HAP-1 (cell line): ENCODE measurements at regions not wholly inside any gene's neighbourhood (a gene's known extent, or its start where the extent isn't known, plus 50 kb on each side); places are given as distances from the start of the nearest gene placed in this dataset.
"Not testable (repeated sequence)": the region's sequence is repeated elsewhere in the genome, so short reads cannot be mapped to it uniquely, and the experiment has no call there.

Experiments
- DNase-seq, 2 experiments: peaks; one replicate each; pipeline ENCODE4 v3.0.0-alpha.2; 2016 to 2020; ENCODE audit warnings: low spot score in 2 of 2
- H3K27me3 ChIP-seq: fragments of 250-450 bp; sonication (Bioruptor Pico); 2 replicates; pipeline ENCODE4 v1.5.1; 2020; ENCODE audit warnings: low read depth, mild to moderate bottlenecking, moderate library complexity
- H3K36me3 ChIP-seq: fragments of 250-450 bp; sonication (Bioruptor Pico); replicated peaks from 2 replicates; pipeline ENCODE4 v1.5.1; 2020; ENCODE audit warnings: mild to moderate bottlenecking
- H3K4me1 ChIP-seq: fragments of 250-450 bp; sonication (Bioruptor Pico); 2 replicates; pipeline ENCODE4 v1.5.1; 2020; ENCODE audit warnings: mild to moderate bottlenecking
- H3K4me3 ChIP-seq: fragments of 250-450 bp; sonication (Bioruptor Pico); 2 replicates; pipeline ENCODE4 v1.5.1; 2020; ENCODE audit warnings: mild to moderate bottlenecking, moderate library complexity
- H3K9me3 ChIP-seq: fragments of 250-450 bp; sonication (Bioruptor Pico); 2 replicates; pipeline ENCODE4 v1.5.1; 2020; ENCODE audit warnings: mild to moderate bottlenecking, moderate library complexity
- in situ Hi-C: fragments of 300-500 bp; cut with MboI; formaldehyde crosslinking; loops from 3 replicates; pipeline ENCODE4 v1.14.3; 2020; ENCODE audit warnings: low sequenced_read_pairs, inconsistent platforms, mixed read lengths

DNA sequence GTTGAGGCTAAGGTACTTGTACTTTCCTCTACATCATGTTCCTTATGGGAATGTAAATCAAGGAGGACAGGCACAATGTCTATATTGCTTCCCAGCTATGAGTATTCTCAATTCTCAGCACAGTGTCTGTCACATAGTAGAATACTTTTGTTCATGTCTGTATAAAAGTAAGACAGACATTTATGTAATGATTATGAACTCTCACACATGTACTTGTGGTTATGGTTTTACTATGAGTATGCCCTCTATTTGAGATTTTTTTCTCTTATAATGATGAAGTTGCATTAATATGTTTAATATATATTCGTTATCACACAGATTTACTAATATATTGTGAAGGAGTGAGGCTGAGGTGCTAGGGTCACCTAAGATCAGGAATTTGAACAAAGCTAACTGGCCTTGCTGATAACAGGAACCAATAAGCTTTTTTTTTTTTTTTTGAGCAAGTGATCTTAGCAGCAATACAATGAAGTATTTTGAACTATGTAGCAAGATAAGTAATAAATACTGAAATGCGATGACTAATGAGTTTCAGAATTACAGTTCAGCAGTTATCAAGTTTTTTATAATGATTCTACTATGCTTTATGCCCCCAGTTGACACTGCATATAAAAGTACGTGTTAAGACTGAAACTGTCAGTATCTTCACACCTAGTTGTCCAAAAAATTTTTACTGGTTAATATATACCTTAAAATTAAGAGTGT lies 623.1 kb downstream of the HTR1B start:
- no peaks in the 10 kb centered on the region for H3K27me3 ChIP-seq
- no peaks in the 10 kb centered on the region for H3K9me3 ChIP-seq
- no peak overlapping the region for H3K4me3 ChIP-seq
- in situ Hi-C loops, result no loop called here
- no peaks in the 10 kb centered on the region for H3K4me1 ChIP-seq
- no peaks in the 10 kb centered on the region for H3K36me3 ChIP-seq
- no peak for DNase-seq

DNA sequence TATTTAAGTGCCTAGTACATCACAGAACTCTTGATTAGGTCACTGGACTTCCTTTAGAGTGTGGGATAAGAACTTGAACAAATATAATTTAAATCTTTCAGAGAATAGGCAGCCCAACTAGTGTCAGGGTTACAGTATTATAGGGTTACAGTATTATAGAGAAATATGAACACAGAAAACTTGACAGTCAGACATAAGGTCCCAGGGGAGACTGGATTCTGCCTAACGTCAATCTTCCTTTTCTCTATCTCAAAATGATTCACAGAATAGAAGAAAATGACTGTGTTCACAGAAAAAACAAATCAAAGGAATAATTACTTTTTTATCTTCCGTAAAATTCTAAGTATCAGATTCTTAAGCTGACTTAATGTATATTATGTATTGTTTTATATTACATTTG lies 623.8 kb downstream of the HTR1B start:
- in situ Hi-C loops, result no loop called here
- Histone ChIP-seq H3K36me3 (no peaks in the 10 kb centered on the region), H3K4me1 (no peaks in the 10 kb centered on the region), H3K4me3 (no peak overlapping the region), H3K27me3 (no peaks in the 10 kb centered on the region), H3K9me3 (no peaks in the 10 kb centered on the region)
- DNase-seq, result no peak

DNA sequence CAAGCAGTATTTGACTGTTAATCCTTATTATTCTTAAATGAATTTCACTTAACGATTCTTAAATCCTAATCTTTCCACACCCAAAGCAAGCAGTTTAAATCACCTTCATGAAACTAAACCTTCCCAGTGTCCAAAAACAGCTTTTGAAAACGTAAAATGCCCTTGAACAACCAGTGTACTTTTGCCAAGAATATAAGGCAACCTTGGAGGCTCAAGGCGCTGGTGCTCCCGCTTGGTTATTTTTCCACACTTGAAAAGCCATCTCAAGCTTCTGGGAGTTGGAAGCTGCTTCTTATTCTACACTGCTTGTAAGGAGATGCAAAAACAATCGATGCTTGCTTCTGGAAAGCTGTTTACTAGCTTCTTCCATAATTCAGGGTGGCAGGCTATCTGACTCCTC lies 625.7 kb downstream of the HTR1B start:
- Histone ChIP-seq H3K4me1 (no peaks in the 10 kb centered on the region), H3K27me3 (no peaks in the 10 kb centered on the region), H3K36me3 (no peaks in the 10 kb centered on the region), H3K9me3 (no peaks in the 10 kb centered on the region), H3K4me3 (no peak overlapping the region)
- DNase-seq, result no peak
- in situ Hi-C loops, result no loop called here

DNA sequence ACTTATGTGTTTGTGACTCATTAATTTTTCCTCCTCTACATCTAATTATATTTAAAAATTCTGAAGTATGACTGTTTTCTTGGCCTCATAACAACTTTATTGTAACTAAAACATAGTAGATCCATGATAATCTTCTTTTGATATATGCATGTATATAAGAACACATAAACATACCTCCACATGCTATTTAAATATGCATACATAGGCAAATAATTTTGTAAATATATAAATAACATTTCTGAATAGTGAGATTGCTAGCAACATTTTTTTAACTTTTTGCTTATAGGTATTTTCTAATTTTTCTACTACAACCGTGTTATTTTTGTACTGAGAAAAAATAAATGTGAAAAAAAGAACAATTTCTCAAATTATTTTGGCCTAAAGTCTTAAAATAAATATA lies 627.6 kb downstream of the HTR1B start:
- DNase-seq, result no peak
- in situ Hi-C loops, result no loop called here
- Histone ChIP-seq H3K4me3 (no peak overlapping the region), H3K36me3 (no peaks in the 10 kb centered on the region), H3K4me1 (no peaks in the 10 kb centered on the region), H3K27me3 (no peaks in the 10 kb centered on the region), H3K9me3 (no peaks in the 10 kb centered on the region)

DNA sequence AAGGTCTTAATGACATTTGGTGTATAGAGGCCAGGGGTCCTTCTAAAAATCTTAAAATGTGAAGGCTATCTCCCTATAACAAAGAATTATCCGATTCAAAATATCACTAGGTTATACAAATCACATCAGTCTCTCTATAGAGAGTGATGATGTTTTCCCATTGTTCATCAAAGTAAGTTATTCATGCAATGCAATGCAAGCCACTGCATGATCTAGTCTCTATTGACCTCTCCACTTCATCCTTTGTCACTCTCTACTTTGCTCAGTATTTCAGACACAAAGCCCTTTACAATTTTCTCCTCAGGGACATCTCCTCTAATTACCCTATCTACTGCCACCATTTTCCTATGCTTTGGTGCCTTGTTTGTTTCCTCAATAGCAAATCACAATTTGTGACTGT lies 628.0 kb downstream of the HTR1B start:
- no peak for DNase-seq
- H3K36me3 ChIP-seq, result no peaks in the 10 kb centered on the region
- H3K4me1 ChIP-seq, result no peaks in the 10 kb centered on the region
- no peaks in the 10 kb centered on the region for H3K9me3 ChIP-seq
- H3K27me3 ChIP-seq, result no peaks in the 10 kb centered on the region
- no peak overlapping the region for H3K4me3 ChIP-seq
- in situ Hi-C loops, result no loop called here

DNA sequence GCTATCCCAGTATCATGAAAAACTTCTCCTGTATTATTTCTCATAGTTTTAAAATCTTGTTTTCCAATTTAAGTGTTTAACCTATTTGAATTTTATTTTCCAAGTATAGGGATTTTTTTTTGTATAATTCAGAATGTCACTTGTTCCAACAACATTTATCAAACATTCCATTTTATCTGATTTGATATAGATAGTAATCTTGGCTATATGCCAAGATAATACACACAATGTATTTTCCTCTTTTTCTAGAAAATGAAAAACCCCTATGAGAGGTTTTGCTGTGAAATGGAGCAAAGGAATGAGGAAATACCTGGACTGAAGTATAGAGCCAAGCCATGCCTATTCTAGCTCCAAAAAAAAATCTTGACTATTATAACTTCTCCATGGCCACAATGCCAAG lies 628.9 kb downstream of the HTR1B start:
- no peak for DNase-seq
- Histone ChIP-seq H3K36me3 (no peaks in the 10 kb centered on the region), H3K4me3 (no peak overlapping the region), H3K27me3 (no peaks in the 10 kb centered on the region), H3K9me3 (no peaks in the 10 kb centered on the region), H3K4me1 (no peaks in the 10 kb centered on the region)
- in situ Hi-C loops, result no loop called here

DNA sequence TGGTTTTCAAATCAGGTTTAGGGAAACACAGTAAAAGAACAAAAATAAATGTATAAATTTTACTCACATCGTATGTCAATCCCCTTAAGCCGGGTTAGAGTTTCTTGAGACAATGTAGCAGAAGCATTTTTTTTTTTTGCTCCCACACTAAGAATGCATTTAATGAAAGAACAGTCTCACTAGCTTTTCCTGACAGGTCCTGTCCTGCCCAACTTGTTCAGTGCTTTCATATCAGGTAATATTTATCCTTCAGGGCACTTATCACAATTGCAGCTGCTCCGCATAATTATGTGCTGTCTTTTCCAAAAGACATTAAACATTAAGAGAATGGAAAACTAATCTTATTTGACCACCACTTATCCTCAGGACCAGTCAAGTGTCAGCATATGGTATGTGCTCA lies 632.0 kb downstream of the HTR1B start:
- DNase-seq, result no peak
- H3K4me1 ChIP-seq, result no peaks in the 10 kb centered on the region
- in situ Hi-C loops, result no loop called here
- no peaks in the 10 kb centered on the region for H3K36me3 ChIP-seq
- no peak overlapping the region for H3K4me3 ChIP-seq
- no peaks in the 10 kb centered on the region for H3K9me3 ChIP-seq
- H3K27me3 ChIP-seq, result no peaks in the 10 kb centered on the region

DNA sequence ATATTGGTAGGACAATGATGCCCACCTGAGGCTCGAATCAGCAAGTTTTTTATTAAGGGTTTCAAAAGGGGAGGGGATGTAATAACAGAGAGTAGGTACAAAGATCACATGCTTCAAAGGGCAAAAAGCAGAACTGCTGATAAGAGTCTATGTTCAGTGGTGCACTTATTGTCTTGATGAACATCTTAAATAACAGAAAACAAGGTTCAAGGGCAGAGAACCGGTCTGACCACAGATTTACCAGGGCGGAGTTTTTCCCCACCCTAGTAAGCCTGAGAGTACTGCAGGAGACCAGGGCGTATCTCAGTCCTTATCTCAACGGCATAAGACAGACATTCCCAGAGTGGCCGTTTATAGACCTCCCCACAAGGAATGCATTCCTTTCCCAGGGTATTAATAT lies 639.7 kb downstream of the HTR1B start:
- H3K4me3 ChIP-seq, H3K4me1 ChIP-seq, DNase-seq, H3K27me3 ChIP-seq, in situ Hi-C loops, H3K9me3 ChIP-seq, H3K36me3 ChIP-seq: not testable (repeated sequence)

DNA sequence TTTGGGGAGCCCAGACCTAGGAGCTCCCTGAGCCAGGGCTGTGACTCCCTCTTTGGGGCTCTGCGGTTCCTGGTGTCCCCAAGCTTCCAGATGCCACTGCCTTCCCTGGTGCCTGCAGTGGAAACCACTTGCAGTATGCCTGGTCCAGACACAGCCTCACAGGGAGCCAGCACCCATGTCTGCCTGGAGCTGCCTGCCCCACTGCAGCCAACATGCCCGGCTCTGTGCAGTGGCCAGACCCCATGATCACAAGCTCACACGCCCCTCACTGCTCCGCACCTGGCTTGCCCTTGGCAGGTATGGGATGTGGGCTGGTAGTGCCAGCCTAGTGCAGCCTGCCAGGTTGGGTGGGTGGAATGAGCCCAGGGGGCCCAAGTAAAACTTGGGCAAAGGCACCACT lies 644.8 kb downstream of the HTR1B start:
- Histone ChIP-seq H3K9me3 (no peaks in the 10 kb centered on the region), H3K4me1 (no peaks in the 10 kb centered on the region), H3K27me3 (no peaks in the 10 kb centered on the region), H3K4me3 (no peak overlapping the region), H3K36me3 (no peaks in the 10 kb centered on the region)
- DNase-seq, result no peak
- in situ Hi-C loops, result no loop called here

DNA sequence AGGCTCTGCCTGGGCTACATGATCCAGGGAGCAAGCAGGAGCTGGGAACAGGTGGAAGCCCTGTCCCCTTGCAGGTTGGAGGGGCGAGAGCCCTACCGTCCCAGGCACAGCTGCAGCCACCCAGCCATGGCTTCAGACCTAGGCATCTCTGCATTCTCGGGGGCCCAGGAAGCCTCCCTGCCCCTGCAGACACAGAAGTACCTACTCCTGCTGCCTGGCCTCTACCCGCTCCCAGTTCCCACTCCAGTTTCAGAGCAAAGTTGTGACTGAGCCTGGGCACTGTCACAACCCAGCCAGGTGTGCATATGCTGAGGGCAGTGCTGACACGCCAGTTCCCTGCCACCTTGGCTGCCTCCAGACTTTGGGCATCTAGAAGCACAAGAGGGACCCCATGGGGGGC lies 645.9 kb downstream of the HTR1B start:
- Histone ChIP-seq H3K36me3 (no peaks in the 10 kb centered on the region), H3K4me1 (no peaks in the 10 kb centered on the region), H3K9me3 (no peaks in the 10 kb centered on the region), H3K4me3 (no peak overlapping the region), H3K27me3 (no peaks in the 10 kb centered on the region)
- in situ Hi-C loops, result no loop called here
- no peak for DNase-seq

DNA sequence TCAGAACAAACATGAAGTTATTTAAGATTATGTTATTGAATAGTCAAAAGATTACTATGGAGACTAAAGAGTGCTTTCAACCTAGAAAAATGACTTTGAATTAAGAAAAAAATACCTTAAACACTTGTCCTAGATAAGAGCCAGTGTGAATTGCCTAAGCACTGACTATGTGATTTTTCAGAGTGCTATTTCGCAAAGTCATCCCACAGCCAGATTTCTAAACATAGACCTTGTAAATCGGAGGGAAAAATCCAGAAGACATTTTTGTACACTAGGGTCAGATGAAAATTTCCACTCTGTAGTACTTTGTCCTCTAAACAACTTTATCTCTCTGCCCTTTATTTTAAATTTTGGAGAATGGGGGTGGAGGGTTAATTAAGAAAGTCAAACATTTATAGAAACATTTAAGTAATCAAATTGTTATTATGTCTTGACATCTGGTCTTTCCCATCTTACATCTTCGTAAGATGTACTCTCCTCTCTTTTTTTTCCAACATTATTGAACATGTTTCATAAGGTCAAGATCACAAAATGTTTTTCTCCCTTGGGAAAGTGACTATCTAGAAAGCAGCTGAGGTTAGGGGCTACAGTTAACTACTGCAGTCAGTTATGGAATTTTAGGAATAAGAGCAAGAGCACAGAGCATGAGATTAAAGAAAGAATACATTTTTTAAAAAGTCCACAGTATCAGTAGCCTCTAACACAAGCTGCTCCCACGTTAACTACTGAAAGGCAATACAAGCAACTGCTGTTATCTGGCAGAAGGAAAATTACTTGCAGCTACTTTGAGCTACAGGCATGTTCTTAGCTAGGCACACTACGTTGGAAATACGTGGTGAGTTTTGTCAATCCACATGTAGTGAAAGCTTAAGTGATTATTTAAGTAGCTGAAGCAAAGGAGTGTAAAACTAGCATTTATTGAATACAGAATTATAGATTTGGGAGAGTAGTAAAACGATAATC lies 648.5 kb downstream of the HTR1B start:
- Histone ChIP-seq H3K9me3 (no peaks in the 10 kb centered on the region), H3K36me3 (no peaks in the 10 kb centered on the region), H3K27me3 (no peaks in the 10 kb centered on the region), H3K4me3 (no peak overlapping the region), H3K4me1 (no peaks in the 10 kb centered on the region)
- DNase-seq, result no peak
- in situ Hi-C loops, result no loop called here

DNA sequence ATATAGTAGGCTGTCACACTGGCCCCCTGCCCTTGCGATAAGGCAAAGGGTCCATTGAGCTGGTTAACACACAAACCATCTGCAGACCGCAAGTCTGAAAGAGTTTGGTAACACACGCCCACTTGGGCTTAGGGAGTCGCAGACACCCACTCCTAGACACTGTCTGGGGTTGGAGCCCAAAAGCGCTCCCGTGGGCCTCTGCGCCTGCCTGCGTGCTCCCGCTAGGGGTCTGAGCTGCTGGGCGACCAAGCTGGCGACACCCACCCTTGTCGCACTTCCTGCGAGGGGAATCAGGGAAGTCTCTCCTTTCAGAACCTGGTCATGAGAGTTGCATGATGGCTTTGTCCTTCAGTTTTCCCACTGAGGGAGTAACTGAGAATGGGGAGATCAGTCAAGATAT lies 653.0 kb downstream of the HTR1B start:
- H3K4me1 ChIP-seq, result no peaks in the 10 kb centered on the region
- H3K27me3 ChIP-seq, result no peaks in the 10 kb centered on the region
- no peaks in the 10 kb centered on the region for H3K9me3 ChIP-seq
- DNase-seq, result no peak
- H3K36me3 ChIP-seq, result no peaks in the 10 kb centered on the region
- in situ Hi-C loops, result no loop called here
- no peak overlapping the region for H3K4me3 ChIP-seq

DNA sequence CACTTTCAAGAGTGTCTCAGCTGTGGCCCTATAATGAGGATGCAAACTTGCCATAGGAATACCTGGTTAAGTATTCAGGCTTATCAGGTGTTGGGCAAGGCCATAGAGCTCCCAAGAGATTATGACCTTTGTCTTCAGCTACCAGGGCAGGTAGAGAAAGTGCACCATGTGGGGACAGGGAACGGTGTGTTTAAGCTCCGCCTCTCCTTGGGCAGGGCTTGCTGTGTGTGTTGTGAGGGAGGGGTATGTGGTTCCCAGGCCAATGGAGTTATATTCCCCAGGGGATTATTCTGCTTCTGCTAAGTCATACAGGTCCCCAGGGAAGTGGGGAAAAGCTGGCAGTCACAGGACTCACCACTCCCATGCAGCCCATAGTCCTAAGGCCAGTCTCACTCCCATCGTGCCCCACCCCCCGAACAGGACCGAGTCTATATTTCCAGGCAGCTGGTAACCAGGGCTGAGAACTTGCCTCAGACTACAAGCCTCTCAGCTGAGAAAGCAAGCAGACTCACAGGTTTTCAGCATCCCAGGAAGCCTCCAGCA lies 660.2 kb downstream of the HTR1B start:
- no peaks in the 10 kb centered on the region for H3K9me3 ChIP-seq
- DNase-seq, result no peak
- no peak overlapping the region for H3K4me3 ChIP-seq
- in situ Hi-C loops, result no loop called here
- no peaks in the 10 kb centered on the region for H3K36me3 ChIP-seq
- H3K4me1 ChIP-seq, result no peaks in the 10 kb centered on the region
- no peaks in the 10 kb centered on the region for H3K27me3 ChIP-seq

DNA sequence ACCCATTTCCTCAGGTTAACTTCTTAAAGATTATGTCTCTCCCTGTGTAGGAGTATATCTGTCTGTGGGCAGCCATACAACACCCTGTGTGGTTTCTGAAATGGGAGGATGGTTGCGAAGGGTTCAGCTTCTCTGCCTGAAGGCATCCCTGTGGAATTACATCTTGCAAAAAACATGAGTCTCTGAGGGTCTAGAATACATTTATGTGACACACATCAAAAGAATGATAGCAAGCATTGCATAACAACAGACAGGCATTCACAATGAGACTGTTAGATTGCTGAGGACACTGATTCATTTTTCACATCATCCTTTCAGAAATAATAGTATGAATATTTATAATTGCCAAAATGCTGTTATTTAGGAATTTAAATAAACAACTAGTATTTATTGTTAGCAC lies 670.9 kb downstream of the HTR1B start:
- H3K36me3 ChIP-seq, result no peaks in the 10 kb centered on the region
- in situ Hi-C loops, result no loop called here
- no peaks in the 10 kb centered on the region for H3K4me1 ChIP-seq
- no peaks in the 10 kb centered on the region for H3K9me3 ChIP-seq
- H3K4me3 ChIP-seq, result no peak overlapping the region
- no peaks in the 10 kb centered on the region for H3K27me3 ChIP-seq
- no peak for DNase-seq
